SW 1271 (cell line): ENCODE measurements at regions not wholly inside any gene's neighbourhood (a gene's known extent, or its start where the extent isn't known, plus 50 kb on each side); places are given as distances from the start of the nearest gene placed in this dataset.

Experiments
- DNase-seq, 2 experiments: peaks; one replicate each; lab custom pipeline; 2025; lab: John Stamatoyannopoulos, UW

GRCh38 chr6:23584134-23584763 lies 541.8 kb upstream of the NRSN1 start:
- no peak for DNase-seq

DNA sequence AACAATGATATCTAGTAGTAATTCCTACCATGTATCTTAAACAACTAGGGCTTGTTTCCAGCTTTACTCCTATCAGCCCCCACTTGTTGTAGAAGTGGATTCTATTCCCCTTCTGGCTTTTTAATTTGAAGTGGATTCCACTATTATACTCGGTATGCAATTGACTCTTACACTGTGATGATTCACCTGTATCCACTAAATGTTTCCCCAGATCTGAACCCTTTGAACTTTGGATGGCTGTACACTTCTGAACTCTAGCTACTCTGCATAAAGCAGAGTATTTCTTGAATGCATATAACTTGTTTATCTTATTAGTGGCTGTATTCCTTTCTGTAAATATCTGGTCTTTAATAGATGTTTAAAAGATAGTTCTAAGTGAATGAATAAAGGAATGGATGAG lies 538.4 kb upstream of the NRSN1 start:
- DNase-seq = no peak

GRCh38 chr6:23589811-23590210 lies 536.2 kb upstream of the NRSN1 start:
- DNase-seq = no peak

DNA sequence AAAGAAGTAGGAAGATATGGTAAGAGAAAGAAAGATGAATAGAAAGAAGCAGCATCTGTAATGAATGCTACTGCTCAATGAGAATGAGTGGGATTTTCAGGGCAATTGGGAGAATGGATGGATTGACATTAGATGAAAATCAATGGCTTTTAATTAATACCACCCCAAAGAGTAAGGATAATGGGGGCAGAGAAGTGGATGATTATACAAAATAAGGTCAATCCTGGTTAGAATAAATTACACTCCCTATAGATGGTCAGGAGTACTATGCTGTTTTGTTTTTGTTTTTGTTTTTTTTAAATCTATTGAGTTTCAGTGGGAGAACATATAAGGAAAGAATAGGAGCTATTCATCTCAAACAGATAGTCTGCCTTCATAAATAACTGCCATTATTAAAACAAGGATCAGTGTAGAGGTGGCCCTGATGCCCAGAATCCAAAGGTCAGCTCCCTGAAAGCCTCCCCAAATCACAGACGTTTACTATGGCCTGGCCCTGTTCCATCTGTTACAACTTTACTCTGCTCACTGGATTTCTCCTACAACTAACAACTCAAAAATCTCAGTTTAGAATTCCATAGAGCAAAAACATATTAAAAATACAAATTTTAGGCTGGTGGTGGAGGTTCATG lies 535.4 kb upstream of the NRSN1 start:
- no peak for DNase-seq

- DNase-seq = no peak
Observed at GRCh38 chr6:23591761-23592160, 534.3 kb upstream of the NRSN1 start.

DNA sequence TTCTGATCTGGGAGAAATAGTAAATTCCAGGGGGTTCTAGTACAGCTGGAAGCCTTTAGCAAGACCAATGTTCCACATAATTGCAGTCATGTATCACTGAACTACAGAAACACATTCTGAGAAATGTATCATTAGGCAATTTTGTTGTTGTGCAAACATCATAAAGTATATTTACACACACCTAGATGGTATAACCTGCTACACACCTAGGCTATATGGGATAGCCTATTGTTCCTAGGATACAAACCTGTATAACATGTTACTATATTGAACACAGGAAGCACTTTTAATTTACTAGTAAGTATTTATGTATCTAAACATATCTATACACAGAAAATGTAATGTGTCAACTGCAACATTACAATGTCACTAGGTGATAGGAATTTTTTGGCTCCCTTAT lies 525.9 kb upstream of the NRSN1 start:
- no peak for DNase-seq

- no peak for DNase-seq
Observed at GRCh38 chr6:23601811-23602345, 524.1 kb upstream of the NRSN1 start.

- DNase-seq = no peak
Observed at GRCh38 chr6:23608931-23609435, 517.0 kb upstream of the NRSN1 start.

DNA sequence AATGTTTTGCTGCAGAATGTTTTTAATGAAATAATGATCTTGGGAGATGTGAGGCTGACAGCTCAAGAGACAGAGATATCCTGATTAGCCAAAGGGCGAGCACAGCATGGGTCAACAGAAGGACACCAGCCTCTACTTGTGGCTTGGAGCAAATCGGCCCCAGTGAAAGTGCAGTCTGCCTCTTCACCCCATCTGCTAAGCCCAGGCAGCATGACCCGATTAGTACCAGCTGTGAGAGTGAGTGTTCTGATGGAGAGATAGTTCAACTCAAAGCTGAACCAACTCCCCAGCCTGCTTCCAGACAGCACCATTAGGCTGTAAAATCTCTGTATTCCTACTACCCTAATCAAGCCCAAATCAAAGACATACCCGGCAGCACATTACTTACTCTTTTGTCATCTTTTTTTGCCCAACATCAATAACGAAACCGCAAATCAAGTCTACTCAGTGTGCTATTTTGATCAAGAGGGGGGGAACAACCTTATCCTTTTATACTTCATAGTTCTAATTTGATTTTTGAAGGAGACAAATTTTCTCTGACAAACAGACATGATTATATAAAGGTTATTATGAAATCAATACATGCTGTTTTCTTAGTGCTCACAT lies 514.1 kb upstream of the NRSN1 start:
- DNase-seq = no peak

- no peak for DNase-seq
Observed at GRCh38 chr6:23618366-23618765, 507.6 kb upstream of the NRSN1 start.

DNA sequence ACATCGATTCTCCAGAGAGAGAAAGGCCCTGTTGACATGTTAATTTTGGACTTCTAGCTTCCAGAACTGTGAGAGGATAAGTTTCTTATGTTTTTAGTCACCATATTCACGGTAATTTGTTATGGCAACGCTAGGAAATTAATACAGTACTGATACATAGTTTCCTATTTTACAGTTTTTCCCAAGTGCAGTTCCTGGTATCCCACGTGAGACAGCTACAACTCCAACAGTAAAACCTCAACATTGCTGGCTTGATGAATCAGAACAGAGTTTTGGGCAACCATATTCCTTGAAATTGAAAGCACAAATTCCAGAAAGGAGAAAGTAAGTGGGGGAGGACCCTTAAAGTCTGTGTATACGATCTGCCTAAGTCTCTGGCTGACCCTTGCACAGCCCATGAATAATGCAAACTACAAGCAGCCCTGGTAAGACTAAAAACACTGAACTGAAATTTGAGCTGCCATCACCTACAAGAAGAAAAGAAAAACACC lies 505.1 kb upstream of the NRSN1 start:
- no peak for DNase-seq

DNA sequence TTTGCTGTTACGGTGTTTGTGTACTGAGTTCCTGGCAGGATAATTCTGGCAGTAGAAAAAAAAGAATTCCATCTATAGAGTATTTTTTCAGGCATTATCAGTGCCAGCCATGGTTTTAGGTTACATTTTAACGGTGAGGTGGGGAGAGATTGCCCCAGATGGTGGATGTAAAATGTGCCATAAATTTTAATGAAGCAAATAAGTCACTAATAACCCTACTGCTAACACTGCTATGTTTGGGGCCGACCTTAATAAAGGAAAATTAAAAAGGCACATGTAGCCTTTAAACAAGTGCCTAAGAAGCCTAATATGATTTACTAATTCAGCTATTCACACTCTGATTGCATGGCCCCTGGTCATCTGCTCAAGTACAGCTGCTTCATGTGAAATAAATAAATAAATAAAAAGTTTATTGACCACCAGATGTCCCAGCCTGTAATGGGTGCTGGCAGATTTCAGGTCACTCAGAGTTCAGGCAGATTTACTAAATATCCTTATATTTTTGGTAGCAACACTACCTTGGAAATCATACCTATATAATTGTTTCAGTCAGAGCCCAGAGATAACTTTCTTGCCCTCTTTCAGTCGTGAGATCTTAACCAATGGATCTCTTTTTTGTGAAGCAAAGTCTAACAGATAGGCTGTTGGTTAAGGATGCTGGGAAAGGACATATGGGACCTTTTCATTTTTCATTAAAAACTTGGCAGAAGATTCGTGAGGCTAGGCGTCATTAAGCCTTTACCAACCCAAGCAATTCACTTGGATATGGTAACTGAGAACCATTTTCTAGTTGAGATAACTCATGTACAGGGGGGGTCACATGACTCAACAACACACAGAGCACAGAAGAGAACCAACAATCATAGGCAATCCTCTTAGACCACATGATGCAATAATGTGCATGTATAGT lies 495.0 kb upstream of the NRSN1 start:
- DNase-seq = no peak

DNA sequence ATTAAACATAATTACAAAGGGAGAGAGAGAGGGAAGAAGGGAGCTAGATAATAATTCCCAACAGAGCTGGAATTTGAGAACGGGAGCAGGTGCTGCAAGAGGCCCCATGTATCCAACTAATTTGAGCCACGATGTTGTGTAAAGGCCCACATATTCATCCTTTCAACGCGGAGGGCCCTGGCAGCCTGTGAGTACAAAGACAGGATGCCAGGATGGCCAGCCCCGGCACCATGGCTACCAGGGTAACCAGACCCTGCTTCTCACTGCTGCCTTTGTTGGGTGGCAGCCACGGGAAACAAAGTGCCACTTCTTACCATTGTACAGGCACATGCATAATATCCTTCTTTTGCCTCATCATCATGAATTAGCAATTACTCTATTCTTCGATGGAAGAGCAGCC lies 492.0 kb upstream of the NRSN1 start:
- DNase-seq = no peak

DNA sequence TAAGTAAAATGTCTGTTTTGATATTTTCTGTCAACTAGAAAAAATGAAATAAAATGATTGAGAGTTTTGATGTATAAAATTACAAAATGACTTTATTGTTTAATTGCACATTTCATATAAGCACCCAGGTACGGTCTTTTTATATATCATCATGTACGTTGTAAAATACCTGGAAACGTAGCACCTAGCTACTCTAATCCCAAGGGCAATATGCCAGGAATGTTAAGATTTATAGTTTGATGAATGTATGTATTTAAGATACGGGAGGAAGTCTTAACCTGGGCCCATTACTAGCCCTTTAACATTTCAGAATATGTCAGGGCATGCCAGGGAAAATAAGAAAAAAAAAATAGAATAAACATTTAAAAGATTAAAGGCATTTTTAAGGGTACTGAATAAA lies 490.9 kb upstream of the NRSN1 start:
- no peak for DNase-seq

DNA sequence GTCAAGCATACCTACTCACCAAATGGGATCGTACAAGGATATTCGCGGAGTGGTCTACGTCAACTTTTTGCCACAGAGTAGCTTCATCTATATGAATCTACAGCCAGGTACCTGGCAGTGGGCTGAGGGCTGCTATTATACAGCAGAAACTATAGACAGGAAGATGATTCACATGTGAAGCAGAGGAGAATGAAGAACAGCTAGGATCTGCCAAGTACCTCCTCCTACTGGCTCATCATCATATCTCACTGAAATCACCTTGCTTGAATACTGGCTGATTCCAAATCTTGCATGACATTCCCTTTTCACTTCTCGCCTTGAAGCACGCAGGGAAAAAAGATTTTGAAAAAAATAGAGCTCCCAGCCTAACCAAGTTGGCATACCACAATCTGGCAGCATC lies 488.7 kb upstream of the NRSN1 start:
- DNase-seq = no peak

DNA sequence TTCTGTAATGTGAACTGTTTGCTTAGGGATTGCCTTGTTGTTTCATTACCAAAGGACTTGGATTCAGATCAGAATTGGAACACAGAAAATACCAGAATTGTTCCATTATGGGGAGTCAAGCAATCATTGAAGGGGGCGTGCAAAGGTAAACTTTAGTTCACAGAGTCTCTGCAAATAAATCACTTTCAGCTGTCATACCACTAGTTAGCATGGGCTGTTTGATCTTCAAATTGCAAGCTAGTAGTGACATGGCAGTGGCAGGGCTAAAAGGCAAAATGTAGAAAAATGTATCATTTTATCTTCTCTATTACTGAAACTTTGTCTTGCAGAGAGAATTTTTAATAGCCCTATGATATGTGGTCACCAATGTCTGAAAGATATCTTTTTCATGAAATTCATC lies 483.2 kb upstream of the NRSN1 start:
- no peak for DNase-seq

DNA sequence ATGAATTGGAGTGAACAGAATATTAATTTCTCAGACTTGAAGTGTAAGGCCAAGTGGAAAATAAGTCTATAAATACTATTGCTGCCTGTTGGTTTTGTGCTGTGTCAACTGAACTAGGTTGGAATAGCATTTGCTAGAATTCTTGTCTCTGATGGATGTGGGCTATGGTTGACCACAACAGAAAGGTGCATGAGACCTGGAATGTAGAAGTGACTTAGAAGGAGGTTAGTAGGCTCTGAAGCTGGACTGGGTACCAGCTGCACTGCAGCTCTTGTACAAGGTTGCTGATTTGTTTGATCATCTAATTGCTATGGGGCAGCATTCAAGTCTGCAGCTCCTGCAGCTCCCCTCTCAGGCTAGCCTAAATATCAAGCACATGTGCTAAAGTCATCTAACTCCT lies 479.0 kb upstream of the NRSN1 start:
- DNase-seq = no peak

DNA sequence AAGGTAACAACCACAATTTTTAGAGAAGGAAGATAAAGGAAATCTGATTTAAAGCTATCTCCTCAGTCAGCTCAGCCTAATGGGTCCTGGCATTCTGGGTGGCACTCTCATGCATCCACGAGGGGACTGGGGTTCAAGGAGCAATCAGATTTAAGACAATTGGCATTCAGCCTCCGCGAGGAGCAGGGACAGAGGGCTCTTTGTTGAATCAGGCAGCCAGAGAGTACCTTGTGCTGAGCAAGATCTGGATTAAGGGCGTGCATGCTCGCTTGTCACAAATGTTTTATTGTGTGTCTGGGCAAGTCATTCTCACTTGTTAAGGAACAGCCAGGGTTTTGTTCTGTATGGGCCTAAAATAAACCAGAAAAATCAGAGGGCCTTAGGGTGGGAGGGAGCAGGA lies 475.3 kb upstream of the NRSN1 start:
- no peak for DNase-seq

DNA sequence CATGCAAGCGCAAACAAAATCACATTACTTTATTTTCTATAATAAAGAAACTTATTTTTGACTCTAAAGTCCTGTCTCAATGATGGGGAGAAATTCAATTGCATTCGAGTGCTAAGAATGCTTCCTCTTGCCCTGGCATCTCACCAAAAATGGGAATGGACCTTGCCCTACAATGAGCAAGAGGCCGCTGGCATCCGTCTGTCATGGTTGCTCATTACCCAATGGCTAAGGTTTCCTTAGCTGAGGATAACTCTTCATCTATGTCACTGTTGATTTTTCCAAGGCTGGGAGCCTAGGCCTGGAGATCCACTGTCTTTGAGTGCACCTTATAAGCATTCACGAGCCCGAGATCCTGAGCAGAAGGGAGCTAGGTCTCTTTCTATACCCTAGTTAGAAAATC lies 471.3 kb upstream of the NRSN1 start:
- no peak for DNase-seq

DNA sequence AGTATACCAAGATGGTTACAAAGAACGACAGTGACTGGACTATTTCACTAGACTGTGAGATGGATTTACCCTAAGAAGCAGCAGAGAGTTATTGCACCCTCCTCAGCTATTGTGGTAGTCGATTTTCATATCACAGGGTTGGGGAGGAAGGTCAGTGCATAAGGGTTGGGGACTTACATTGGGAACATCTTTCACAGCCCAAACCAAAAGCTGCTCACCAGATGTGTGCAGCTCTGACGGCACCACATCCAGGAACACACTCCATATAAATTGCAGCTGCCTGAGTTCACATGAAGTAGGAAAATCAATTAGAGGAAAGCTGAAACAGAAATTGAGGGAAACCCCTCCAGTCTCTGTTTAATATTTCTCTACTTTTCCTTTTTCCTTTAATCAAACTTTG lies 470.5 kb upstream of the NRSN1 start:
- no peak for DNase-seq

- DNase-seq = no peak
Observed at GRCh38 chr6:23656255-23657194, 469.5 kb upstream of the NRSN1 start.
